ENCODE measurements at regions not wholly inside any gene's neighbourhood (a gene's known extent, or its start where the extent isn't known, plus 50 kb on each side); places are given as distances from the start of the nearest gene placed in this dataset.

DNA sequence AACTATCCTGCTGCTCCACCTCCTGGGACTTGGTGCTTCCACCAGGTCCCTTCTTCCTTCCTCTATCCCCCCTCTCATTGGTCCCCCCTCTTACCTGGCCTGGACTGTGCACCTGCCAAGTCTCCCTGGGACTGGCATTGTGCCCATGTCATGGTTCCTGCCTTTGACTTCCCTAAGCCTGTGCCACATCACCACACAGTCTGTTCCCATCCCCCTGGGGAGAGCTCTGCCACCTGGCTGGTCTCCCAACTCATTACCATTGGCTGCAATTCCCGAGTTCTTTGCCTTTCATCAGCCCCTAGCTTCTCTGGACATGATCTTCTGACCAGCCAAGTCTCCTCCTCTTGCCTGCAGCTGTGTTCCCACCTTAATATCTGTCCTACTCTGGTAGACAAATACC lies 180.3 kb downstream of the SREK1 start:
- TF ChIP-seq, protein P1, sequence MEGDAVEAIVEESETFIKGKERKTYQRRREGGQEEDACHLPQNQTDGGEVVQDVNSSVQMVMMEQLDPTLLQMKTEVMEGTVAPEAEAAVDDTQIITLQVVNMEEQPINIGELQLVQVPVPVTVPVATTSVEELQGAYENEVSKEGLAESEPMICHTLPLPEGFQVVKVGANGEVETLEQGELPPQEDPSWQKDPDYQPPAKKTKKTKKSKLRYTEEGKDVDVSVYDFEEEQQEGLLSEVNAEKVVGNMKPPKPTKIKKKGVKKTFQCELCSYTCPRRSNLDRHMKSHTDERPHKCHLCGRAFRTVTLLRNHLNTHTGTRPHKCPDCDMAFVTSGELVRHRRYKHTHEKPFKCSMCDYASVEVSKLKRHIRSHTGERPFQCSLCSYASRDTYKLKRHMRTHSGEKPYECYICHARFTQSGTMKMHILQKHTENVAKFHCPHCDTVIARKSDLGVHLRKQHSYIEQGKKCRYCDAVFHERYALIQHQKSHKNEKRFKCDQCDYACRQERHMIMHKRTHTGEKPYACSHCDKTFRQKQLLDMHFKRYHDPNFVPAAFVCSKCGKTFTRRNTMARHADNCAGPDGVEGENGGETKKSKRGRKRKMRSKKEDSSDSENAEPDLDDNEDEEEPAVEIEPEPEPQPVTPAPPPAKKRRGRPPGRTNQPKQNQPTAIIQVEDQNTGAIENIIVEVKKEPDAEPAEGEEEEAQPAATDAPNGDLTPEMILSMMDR (tag by site-specific recombination; IDR thresholded peaks at IDR 0.05): no peak
- TF ChIP-seq SP2 (tag by site-specific recombination; IDR thresholded peaks at IDR 0.05): no peak
